Stimulated activated effector memory CD8-positive, alpha-beta T cell treated with anti-CD3 and anti-CD28 coated beads, Interleukin-12 subunit alpha, Interleukin-12 subunit beta, amount 100 ng/mL, for 72 hours (primary cell): ENCODE measurements at regions not wholly inside any gene's neighbourhood (a gene's known extent, or its start where the extent isn't known, plus 50 kb on each side); places are given as distances from the start of the nearest gene placed in this dataset.
"Not testable (repeated sequence)": the region's sequence is repeated elsewhere in the genome, so short reads cannot be mapped to it uniquely, and the experiment has no call there.

ENCODE experiments used
- ATAC-seq: fragments of 150-1000 bp; cut with Tn5 transposase; 2 replicates; pipeline ENCODE4 v1.10.0; 2021
- DNase-seq, 2 donors: peaks; one replicate each; pipeline ENCODE4 v3.0.0; 2021 to 2022; ENCODE audit warnings: low spot score in 2 of 2
- H3K27ac Mint-ChIP-seq: one replicate; pipeline ENCODE4 v1.8.0; 2022; ENCODE audit warnings: mild to moderate bottlenecking, mixed read lengths
- H3K36me3 Mint-ChIP-seq: one replicate; pipeline ENCODE4 v1.8.0; 2022; ENCODE audit warnings: mild to moderate bottlenecking, mixed read lengths
- H3K4me1 Mint-ChIP-seq: one replicate; pipeline ENCODE4 v1.8.0; 2022; ENCODE audit warnings: mixed read lengths
- H3K4me3 Mint-ChIP-seq: one replicate; pipeline ENCODE4 v1.8.0; 2022; ENCODE audit warnings: mild to moderate bottlenecking, mixed read lengths
- H3K9me3 Mint-ChIP-seq: one replicate; pipeline ENCODE4 v1.8.0; 2022; ENCODE audit warnings: mixed read lengths

DNA sequence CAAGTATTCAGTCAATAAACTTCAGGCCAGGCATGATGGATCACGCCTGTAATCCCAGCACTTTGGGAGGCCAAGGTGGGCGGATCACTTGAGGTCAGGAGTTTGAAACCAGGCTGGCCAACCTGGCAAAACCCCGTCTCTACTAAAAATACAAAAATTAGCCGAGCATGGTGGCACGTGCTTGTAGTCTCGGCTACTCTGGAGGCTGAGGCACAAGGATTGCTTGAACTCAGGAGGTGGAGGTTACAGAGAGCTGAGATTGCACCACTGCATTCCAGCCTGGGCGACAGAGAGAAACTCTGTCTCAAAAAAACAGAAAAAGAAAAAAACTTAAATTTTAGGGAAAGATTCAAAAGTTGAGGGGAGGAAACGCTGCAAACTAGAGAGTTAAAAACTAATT lies 162.8 kb upstream of the SERTAD2 start:
- not testable (repeated sequence) for H3K27ac Mint-ChIP-seq, ATAC-seq, H3K9me3 Mint-ChIP-seq, DNase-seq, H3K36me3 Mint-ChIP-seq, H3K4me3 Mint-ChIP-seq
- H3K4me1 Mint-ChIP-seq = peaks cover 32% of the 10 kb centered on the region

- Mint-ChIP-seq H3K4me1 (peaks cover 29% of the 10 kb centered on the region), H3K4me3 (no peak overlapping the region), H3K9me3 (no peaks in the 10 kb centered on the region), H3K36me3 (no peaks in the 10 kb centered on the region), H3K27ac (no peak overlapping the region)
- ATAC-seq (no peak), DNase-seq (no peak)
Measured at GRCh38 chr2:64817453-64817852, 163.7 kb upstream of the SERTAD2 start.

DNA sequence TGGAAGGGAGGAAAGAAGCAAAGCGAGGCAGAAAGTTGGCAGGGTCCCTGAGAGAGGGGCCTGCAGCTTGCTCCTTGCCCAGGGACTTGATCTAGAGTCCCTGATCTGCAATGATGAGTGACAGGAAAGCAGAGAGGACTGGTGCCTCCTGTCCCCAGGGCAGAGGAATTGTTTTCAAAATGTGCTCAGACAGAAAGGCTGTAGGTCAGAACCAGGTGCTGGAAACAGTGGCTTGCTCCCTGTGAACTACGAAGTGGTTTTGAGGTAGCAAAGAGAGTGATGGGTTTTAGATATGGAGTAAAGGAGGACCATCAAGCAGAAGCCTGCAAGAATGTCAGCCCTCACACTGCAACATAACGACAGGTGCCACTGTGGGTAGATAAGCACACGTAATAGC lies 164.9 kb upstream of the SERTAD2 start:
- no peaks in the 10 kb centered on the region for H3K36me3 Mint-ChIP-seq
- H3K4me3 Mint-ChIP-seq = no peak overlapping the region
- ATAC-seq (no peak), DNase-seq (no peak)
- peaks cover 29% of the 10 kb centered on the region for H3K4me1 Mint-ChIP-seq
- H3K27ac Mint-ChIP-seq = peak overlapping the region; percentile 5
- no peaks in the 10 kb centered on the region for H3K9me3 Mint-ChIP-seq

DNA sequence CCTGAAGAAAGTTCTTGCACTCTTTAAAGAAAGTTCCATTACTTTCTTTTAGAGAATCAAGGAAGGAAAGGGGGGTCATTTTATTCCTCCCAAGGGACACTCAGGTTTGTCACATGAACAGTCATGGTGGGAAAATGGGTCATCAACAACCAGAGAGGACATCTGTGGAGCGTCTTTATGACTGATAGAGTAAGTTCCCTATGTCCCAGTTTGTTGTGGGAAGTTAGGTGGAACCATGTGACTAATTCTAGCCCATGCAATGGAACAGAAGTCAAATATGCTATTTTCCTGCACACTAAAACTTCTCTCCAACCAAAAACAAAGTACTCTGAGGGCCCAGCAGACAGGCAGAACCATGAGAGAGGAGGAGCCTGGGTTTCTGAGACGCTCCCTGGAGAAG lies 165.6 kb upstream of the SERTAD2 start:
- peak overlapping the region; percentile 49 for H3K4me3 Mint-ChIP-seq
- DNase-seq (no peak), ATAC-seq (peak; percentile 30)
- H3K4me1 Mint-ChIP-seq = peaks cover 29% of the 10 kb centered on the region
- H3K27ac Mint-ChIP-seq = peak overlapping the region; percentile 88
- H3K9me3 Mint-ChIP-seq = no peaks in the 10 kb centered on the region
- no peaks in the 10 kb centered on the region for H3K36me3 Mint-ChIP-seq

DNA sequence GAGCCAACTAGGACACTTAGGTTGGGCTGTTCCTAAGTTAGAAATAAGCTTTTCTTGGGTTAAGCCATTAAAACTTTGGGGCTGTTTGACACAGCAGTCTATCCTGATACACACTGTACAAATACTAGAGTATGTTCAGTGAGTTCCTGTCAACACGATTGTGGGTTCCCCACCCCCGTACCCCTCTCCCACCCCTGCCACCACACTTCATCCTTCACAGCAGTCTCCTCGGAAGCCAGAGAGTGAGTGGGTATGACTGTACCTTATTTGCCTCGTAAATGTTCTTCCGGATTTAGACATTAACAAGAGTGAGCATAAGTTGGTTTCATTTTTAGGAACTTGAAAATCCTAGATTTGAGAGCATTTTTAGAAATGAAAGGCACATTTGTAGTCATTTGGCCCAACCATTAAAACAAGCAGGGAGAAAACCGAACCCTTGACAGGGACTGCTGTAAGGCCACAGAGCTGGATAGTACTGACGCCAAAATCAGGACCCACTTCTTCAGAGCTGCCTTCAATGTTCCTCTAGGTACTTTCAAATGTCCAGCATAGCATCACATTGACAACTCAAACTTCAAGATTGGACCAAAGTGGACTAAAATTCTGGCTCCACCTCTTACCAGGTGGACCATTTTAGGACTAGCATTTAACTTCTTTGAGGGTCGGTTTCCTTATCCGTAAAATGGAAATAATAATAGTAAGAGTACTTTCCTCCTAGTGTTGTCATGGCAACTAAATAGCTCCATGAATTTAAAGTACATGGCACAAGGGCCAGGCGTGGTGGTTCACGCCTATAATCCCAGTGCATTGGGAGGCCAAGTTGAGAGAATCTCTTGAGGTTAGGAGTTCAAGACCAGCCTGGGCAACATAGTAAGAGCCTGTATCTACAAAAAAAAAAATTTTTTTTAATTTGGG lies 166.3 kb upstream of the SERTAD2 start:
- ATAC-seq (peak; percentile 98), DNase-seq (peak in 1 of 2 donors; percentile 61)
- Mint-ChIP-seq H3K27ac (peak overlapping the region; percentile 88), H3K36me3 (no peaks in the 10 kb centered on the region), H3K9me3 (no peaks in the 10 kb centered on the region), H3K4me1 (peaks cover 29% of the 10 kb centered on the region), H3K4me3 (peak overlapping the region; percentile 49)

DNA sequence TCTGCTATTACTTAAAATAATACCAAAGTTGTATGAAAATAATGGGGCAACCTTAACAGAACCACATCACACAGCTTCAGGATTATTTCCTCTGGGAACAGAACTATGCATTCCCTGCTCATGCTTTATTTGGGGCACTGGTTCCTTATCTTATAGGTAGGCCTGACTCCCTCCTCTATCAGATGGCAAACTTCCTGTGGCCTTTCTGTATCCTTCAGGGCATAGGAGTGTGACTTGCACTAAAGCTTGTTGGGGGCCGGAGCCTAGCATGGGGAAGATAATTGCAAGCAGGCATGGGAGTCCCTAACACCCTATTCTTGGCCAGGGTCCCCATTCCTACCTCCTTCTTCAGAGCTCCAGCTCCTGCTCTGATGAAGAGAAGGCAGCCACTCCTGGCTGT lies 167.2 kb upstream of the SERTAD2 start:
- no peak overlapping the region for H3K27ac Mint-ChIP-seq
- no peak for ATAC-seq
- H3K4me3 Mint-ChIP-seq = no peak overlapping the region
- peaks cover 29% of the 10 kb centered on the region for H3K4me1 Mint-ChIP-seq
- H3K9me3 Mint-ChIP-seq = no peaks in the 10 kb centered on the region
- H3K36me3 Mint-ChIP-seq = no peaks in the 10 kb centered on the region
- no peak for DNase-seq

GRCh38 chr2:64823794-64824193 lies 165.4 kb upstream of the SLC1A4 start:
- Mint-ChIP-seq H3K36me3 (no peaks in the 10 kb centered on the region), H3K4me1 (peaks cover 22% of the 10 kb centered on the region), H3K27ac (no peak overlapping the region), H3K9me3 (no peaks in the 10 kb centered on the region), H3K4me3 (no peak overlapping the region)
- ATAC-seq = no peak
- DNase-seq = no peak

- Mint-ChIP-seq H3K4me3 (no peak overlapping the region), H3K36me3 (peaks cover 1% of the 10 kb centered on the region), H3K9me3 (no peaks in the 10 kb centered on the region), H3K27ac (no peak overlapping the region), H3K4me1 (peaks cover 8% of the 10 kb centered on the region)
- no peak for ATAC-seq
- DNase-seq = no peak
Measured at GRCh38 chr2:64825831-64826491, 163.2 kb upstream of the SLC1A4 start.

DNA sequence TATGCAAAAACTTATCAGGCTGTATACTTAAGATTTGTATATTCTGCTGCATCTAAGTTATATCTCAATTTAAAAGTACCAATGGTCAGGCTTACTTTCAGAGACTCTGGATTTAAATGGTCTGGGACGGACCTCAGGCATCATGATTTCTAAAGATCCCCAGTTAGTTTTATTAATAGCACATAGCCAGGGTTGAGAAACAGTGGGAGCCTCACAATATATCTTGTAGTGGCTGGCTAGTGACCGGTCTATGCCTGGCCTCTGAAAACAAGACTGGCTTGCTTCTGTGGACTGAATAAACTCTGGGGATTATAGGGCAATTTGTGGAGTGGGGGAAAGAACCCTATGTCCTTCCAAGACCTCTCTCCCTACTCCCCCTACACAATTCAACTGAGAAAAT lies 162.5 kb upstream of the SLC1A4 start:
- no peaks in the 10 kb centered on the region for H3K9me3 Mint-ChIP-seq
- no peak for DNase-seq
- H3K4me3 Mint-ChIP-seq = no peak overlapping the region
- ATAC-seq = no peak
- H3K36me3 Mint-ChIP-seq = peaks cover 6% of the 10 kb centered on the region
- H3K27ac Mint-ChIP-seq = no peak overlapping the region
- peaks cover 11% of the 10 kb centered on the region for H3K4me1 Mint-ChIP-seq

- no peak overlapping the region for H3K4me3 Mint-ChIP-seq
- ATAC-seq = no peak
- H3K4me1 Mint-ChIP-seq = peaks cover 13% of the 10 kb centered on the region
- peaks cover 6% of the 10 kb centered on the region for H3K36me3 Mint-ChIP-seq
- no peaks in the 10 kb centered on the region for H3K9me3 Mint-ChIP-seq
- no peak overlapping the region for H3K27ac Mint-ChIP-seq
- DNase-seq = no peak
Measured at GRCh38 chr2:64828261-64828660, 160.9 kb upstream of the SLC1A4 start.

- Mint-ChIP-seq H3K27ac (no peak overlapping the region), H3K36me3 (peaks cover 6% of the 10 kb centered on the region)
- ATAC-seq = no peak
Measured at GRCh38 chr2:64829525-64829924, 159.7 kb upstream of the SLC1A4 start.

DNA sequence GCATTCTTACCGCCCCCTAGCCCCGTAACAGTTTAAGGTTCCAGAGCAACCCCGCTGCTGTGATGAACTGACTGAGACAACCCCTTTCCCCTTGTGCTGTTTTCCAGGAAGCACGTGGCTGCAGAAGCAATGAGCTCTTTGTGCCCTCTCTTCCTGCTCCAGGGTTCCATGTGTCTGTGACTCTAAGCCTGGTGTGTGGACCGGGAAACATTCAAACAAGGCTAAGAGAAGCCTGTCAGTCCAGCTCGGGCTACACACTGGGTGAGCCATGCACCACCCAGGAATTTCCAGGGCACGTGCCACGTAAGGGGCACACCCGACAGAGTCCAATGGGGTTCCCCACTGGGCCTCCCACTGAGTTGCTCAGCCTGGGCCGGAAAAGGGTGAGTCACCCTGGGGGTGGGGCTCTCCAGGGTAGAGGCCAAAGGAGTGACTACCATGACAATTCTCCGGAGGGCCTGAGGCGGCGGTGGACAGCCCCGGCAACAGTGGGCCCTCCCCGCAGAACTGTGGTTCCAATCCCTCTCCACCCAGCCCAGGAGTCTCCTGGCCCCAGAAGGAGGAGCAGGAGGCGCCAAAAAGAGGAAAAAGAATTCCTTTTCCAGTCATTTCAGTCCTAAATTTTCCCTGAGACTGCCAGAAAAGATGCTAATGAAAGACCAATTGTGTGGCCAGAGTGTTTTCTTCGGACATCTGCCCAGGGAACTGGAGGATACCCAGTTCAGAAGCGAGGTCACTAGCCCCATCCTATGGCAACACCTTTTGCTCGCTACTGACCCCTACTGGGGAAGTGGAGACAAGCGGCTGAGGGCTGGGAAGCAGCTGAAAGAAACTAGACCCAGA lies 157.8 kb upstream of the SLC1A4 start:
- DNase-seq = peak; percentile 84 to 92
- peak; percentile 97 for ATAC-seq
- peak overlapping the region; percentile 58 for H3K4me3 Mint-ChIP-seq
- peaks cover 6% of the 10 kb centered on the region for H3K36me3 Mint-ChIP-seq
- peaks cover 13% of the 10 kb centered on the region for H3K4me1 Mint-ChIP-seq
- no peaks in the 10 kb centered on the region for H3K9me3 Mint-ChIP-seq
- H3K27ac Mint-ChIP-seq = peak overlapping the region; percentile 86

More at GRCh38 chr2:64829525-64829924, 159.7 kb upstream of the SLC1A4 start:
- Mint-ChIP-seq H3K9me3 (no peaks in the 10 kb centered on the region), H3K4me1 (peaks cover 13% of the 10 kb centered on the region), H3K4me3 (no peak overlapping the region)
- no peak for DNase-seq

- DNase-seq = no peak
- ATAC-seq = no peak
- Mint-ChIP-seq H3K4me3 (peak overlapping the region; percentile 58), H3K4me1 (peaks cover 13% of the 10 kb centered on the region), H3K36me3 (peaks cover 6% of the 10 kb centered on the region), H3K9me3 (no peaks in the 10 kb centered on the region), H3K27ac (peak overlapping the region; percentile 86)
Measured at GRCh38 chr2:64831977-64832328, 157.2 kb upstream of the SLC1A4 start.

DNA sequence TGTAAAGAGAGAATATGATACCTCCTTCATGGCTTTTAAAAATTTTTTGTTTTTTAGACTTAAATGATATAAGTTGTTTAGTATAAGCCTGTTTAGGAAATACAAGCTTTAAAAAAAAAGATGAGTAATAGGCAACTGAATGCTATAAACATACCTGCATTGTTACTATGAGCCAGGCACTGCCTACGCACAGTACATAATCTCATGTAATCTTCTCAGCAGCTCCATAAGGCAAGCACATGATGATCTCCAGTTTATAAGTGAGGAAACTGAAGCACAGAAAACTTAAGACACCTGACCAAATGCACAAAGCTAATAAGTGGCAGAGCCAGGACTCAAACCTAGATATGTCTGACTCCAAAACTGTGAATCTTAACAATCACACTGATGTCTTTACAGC lies 156.3 kb upstream of the SLC1A4 start:
- Mint-ChIP-seq H3K4me3 (no peak overlapping the region), H3K9me3 (no peaks in the 10 kb centered on the region), H3K27ac (no peak overlapping the region)

DNA sequence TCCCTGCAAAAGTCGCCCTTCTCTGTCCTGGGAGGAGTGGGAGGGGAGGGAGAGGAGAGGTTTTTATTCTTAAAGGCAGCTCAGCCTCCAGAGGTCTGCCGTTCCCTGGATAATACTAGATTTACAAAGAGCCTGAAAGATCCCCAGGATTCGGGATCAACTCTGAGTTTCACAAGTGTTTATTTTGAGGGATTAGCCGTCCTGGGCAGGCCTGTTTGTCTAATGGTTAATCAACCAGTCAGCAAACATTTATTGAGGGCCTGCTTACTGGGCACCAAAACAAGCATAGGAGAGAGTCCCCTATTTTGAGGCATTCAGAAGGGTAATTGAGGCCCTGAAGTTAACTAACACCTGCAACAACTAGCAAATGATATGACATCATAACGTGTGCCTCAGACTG lies 152.6 kb upstream of the SLC1A4 start:
- no peak for ATAC-seq
- Mint-ChIP-seq H3K4me3 (no peak overlapping the region), H3K36me3 (no peaks in the 10 kb centered on the region), H3K4me1 (peaks cover 5% of the 10 kb centered on the region), H3K9me3 (no peaks in the 10 kb centered on the region), H3K27ac (no peak overlapping the region)
- DNase-seq = no peak

More for the DNA sequence above, 156.3 kb upstream of the SLC1A4 start:
- DNase-seq (no peak), ATAC-seq (no peak)
- H3K36me3 Mint-ChIP-seq = peaks cover 6% of the 10 kb centered on the region
- peaks cover 13% of the 10 kb centered on the region for H3K4me1 Mint-ChIP-seq
